Stomach (tissue), 4 donors: ENCODE measurements at regions not wholly inside any gene's neighbourhood (a gene's known extent, or its start where the extent isn't known, plus 50 kb on each side); places are given as distances from the start of the nearest gene placed in this dataset.

Source experiments
- CTCF ChIP-seq, 7 experiments: fragments of 450-650 bp in 4 of 7; fragments of 200-600 bp in 3 of 7; sonication (generic) in 3 of 7; IDR thresholded peaks; one replicate each; pipeline ENCODE4 v1.5.1; 2016 to 2019; ENCODE audit warnings: antibody characterized with exemption in 7 of 7, control low read depth in 2 of 7, mild to moderate bottlenecking in 1 of 7
- EP300 ChIP-seq: sonication (generic); formaldehyde crosslinking; IDR thresholded peaks from one replicate; pipeline ENCODE4 v1.6.1; 2017; ENCODE audit warnings: antibody characterized with exemption
- POLR2A ChIP-seq, 4 donors: fragments of 450-650 bp; IDR thresholded peaks; one replicate each; pipeline ENCODE4 v1.6.1; 2016; ENCODE audit warnings: antibody characterized with exemption in 4 of 4, control low read depth in 2 of 4, mild to moderate bottlenecking in 1 of 4, moderate library complexity in 1 of 4
- POLR2AphosphoS5 ChIP-seq, 3 donors: sonication (generic); formaldehyde crosslinking; IDR thresholded peaks; one replicate each; pipeline ENCODE4 v1.6.1; 2016; ENCODE audit warnings: antibody characterized with exemption in 3 of 3

DNA sequence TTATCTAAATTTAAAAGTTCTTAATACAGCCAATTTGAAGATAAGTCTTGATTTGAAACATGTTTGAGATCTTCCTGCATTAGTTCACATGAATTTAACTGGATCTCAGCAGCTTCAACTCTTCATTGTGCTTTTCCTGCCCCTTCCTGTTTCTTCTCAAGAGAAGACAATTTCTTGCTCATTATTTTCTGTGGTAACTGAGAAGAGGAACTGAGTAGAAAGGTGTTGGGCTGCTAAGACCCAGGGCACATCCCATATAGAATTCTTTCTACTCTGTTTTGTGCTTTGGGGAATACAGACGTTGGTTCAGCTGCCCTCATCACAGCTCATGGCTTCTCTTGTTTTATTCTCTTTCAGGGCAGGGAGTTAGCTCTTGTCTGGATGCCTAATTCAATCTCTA lies 110.2 kb downstream of the SNAPC1 start:
- TF ChIP-seq CTCF (IDR thresholded peaks at IDR 0.05) (no peak), POLR2AphosphoS5 (IDR thresholded peaks at IDR 0.05) (no peak), EP300 (no peak), POLR2A (IDR thresholded peaks at IDR 0.05) (no peak)
